GM12865 (cell line): ENCODE measurements at regions not wholly inside any gene's neighbourhood (a gene's known extent, or its start where the extent isn't known, plus 50 kb on each side); places are given as distances from the start of the nearest gene placed in this dataset.

Source experiments
- DNase-seq: peaks from one replicate; pipeline ENCODE4 v3.0.0; 2010; ENCODE audit warnings: low read depth
- H3K4me3 ChIP-seq: 2 replicates; pipeline ENCODE4 v1.5.1; 2011; ENCODE audit warnings: mild to moderate bottlenecking, low read depth, low read length, control low read depth
- TF ChIP-seq, protein P1 (sequence below): IDR thresholded peaks from 2 replicates; pipeline ENCODE4 v1.5.1; 2011; ENCODE audit warnings: low read length, control low read depth, low read depth, inconsistent platforms; ENCODE audit not compliant: insufficient read depth; ENCODE audit errors: missing control alignments

DNA sequence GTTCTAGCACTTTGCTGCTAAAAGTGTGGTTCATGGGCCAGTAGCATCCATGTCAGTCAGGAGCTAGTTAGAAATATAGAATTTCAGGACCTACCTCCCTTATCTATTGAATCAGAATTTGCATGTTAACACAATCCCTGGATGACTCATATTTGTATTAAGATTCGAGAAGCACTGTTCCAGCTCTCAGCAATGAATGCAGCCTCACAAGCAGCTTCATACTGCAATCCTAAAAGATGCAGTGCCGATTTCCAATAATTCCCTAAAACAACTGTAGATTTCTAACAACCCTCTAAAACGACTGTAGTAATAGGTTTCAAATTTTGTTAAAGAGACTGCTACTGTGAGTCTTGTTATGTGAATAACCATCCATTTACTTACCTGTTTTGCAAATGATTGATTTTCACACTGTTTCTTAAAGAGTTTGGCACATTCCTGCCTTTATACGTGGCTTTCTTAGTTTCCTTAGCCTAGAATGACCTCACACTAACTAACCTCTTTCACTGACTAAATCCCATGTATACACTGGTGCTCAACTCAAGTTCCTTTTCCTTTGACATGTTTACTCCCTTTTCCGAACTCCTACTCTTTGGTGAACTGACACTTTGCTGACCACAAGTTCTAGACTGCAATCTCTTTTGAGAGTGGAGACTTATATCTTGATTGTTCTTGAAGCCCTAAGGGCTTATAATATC is 511.8 kb downstream of the METTL15 start:
- no peak for DNase-seq
- TF ChIP-seq, protein P1, sequence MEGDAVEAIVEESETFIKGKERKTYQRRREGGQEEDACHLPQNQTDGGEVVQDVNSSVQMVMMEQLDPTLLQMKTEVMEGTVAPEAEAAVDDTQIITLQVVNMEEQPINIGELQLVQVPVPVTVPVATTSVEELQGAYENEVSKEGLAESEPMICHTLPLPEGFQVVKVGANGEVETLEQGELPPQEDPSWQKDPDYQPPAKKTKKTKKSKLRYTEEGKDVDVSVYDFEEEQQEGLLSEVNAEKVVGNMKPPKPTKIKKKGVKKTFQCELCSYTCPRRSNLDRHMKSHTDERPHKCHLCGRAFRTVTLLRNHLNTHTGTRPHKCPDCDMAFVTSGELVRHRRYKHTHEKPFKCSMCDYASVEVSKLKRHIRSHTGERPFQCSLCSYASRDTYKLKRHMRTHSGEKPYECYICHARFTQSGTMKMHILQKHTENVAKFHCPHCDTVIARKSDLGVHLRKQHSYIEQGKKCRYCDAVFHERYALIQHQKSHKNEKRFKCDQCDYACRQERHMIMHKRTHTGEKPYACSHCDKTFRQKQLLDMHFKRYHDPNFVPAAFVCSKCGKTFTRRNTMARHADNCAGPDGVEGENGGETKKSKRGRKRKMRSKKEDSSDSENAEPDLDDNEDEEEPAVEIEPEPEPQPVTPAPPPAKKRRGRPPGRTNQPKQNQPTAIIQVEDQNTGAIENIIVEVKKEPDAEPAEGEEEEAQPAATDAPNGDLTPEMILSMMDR: no peak
- no peak overlapping the region for H3K4me3 ChIP-seq

DNA sequence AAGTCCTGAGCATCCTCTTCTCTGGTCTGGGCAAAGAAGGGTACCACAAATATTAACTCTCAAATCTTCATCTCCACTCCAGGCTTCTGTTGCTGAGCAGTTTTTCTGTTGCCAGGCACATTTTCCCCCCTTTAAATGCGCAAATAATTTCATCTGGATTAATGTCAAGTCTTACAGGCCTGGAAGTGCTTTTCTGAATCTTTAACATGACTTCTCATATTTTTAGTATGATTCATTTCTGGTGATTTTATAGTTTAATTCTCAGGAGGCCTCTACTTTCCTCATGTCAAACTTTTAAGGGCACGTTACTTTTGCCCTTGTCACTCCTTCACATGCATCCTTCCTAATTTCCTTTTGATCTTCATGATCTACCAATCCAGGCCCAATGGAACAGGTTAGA is 510.2 kb downstream of the METTL15 start:
- no peak for DNase-seq
- no peak overlapping the region for H3K4me3 ChIP-seq
- TF ChIP-seq, protein P1: no peak

DNA sequence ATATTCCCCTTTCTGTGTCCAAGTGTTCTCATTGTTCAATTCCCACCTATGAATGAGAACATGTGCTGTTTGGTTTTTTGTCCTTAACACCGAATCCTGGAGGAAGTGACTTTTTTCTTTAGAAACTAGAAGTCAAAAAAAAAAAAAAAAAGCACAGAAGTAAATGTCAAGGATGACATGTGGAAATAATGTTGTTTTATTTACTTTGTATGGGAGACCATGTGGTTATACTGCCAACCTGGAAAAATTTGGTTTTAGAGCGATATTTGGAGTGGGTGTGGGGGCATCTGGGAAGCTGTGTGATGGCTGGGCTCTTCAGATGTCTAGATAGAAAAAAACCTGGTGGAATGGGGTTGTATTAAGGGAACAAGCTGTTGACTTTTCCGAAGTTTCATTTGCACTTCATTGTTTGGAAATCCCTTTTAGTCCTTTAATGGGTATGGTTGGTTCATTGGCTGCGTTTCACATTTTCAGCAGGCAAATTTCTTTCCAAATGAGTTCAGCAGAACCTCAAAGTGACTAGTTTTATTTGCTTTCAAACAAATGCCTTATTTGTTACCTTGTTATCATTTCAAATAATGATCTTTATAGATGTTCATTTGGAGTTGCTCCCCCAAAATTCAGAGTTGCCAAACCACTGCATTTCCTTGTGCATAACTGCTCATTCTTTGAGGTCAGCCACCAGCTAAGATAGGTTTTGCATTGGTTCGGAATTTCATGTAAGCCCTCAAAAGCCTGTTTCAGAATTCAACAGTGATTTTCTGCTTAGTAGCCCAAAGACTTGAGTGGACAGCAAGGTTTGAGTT is 508.2 kb downstream of the METTL15 start:
- no peak for DNase-seq
- no peak overlapping the region for H3K4me3 ChIP-seq
- TF ChIP-seq, protein P1: no peak

DNA sequence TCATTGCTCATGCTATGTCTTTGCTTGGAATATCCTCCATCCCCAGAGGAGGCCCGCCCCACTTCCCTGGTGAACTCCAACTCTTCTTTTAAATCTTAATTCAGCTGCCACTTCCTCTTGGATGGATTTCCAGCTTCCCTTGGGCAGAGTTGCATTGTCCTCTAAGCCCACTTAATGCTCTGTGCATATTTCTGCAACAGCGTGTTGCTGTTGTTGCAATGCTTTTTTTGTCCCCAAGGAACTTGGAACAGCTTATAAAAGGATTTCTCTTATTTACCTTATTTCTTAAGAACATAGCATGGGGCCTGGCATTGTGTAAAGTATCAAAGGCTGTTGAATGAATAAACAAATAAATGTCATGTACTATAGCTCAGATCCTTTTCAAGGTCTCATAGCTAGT is 507.4 kb downstream of the METTL15 start:
- DNase-seq: no peak
- TF ChIP-seq, protein P1: no peak
- H3K4me3 ChIP-seq: no peak overlapping the region

DNA sequence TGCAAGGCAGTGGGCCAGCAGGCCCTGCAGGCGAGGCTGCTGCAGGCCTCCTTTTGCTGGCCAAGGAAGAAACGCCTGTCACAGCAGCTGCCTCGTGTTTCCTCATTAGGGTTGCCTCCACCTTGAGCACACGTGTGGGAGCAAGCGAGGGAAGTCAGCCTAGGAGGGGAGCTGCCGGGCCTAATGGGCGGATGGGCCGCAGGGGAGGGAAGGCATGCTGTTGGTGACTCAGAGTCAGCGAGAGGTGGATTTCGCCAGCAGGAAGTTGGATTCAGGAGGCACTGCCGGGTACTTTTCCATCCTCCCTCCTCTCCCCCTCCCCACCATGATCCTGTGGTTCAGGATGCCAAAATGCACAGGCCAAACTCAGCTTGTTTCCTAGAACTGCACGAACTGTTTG is 498.7 kb downstream of the METTL15 start:
- TF ChIP-seq, protein P1: no peak
- H3K4me3 ChIP-seq: no peak overlapping the region
- DNase-seq: no peak

DNA sequence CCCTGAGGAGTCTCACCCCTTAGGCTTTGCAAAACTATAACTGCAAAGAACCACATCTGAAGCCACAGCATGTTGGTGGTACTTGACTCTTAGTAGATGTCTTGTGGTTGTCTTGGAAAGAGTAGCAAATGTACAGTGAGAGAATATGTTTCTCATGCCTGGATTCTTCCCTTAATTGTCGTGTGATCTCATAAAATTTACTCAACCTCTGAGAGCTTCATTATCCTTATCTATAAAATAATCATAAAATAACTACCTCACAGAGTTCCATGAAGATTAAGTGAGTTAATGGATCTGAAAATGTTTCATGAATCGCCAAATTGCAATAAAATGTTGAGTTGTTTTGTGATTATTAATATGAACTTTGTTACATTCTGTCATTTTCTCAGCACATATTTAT is 491.5 kb downstream of the METTL15 start:
- TF ChIP-seq, protein P1: no peak
- DNase-seq: no peak
- no peak overlapping the region for H3K4me3 ChIP-seq
